ENCODE measurements at regions not wholly inside any gene's neighbourhood (a gene's known extent, or its start where the extent isn't known, plus 50 kb on each side); places are given as distances from the start of the nearest gene placed in this dataset.

DNA sequence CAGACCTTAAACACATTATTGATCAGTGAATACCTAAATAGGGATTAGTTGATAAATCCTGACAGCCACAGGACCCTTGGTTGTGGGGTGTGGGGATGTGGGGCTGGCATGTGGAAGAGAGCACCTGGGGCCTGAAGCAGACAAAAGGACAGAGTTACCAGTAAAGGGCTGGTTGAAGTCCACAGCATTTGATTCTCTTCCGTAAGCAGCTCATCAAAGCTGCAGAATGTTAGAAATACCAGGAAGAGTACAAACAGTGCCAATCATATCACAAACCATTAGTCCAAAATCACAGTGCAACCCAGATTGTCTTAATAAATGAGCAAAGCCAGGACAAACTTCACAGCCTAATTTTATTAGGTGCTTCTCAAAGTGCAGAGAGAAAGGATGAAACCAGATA lies 92.5 kb upstream of the KL start:
- H3K36me3 ChIP-seq = no peaks in the 10 kb centered on the region
- no peak for TF ChIP-seq EP300 (IDR thresholded peaks at IDR 0.05; ENCODE audit: low read depth)
- no peak for TF ChIP-seq POLR2A (IDR thresholded peaks at IDR 0.05)
- TF ChIP-seq, protein P1, sequence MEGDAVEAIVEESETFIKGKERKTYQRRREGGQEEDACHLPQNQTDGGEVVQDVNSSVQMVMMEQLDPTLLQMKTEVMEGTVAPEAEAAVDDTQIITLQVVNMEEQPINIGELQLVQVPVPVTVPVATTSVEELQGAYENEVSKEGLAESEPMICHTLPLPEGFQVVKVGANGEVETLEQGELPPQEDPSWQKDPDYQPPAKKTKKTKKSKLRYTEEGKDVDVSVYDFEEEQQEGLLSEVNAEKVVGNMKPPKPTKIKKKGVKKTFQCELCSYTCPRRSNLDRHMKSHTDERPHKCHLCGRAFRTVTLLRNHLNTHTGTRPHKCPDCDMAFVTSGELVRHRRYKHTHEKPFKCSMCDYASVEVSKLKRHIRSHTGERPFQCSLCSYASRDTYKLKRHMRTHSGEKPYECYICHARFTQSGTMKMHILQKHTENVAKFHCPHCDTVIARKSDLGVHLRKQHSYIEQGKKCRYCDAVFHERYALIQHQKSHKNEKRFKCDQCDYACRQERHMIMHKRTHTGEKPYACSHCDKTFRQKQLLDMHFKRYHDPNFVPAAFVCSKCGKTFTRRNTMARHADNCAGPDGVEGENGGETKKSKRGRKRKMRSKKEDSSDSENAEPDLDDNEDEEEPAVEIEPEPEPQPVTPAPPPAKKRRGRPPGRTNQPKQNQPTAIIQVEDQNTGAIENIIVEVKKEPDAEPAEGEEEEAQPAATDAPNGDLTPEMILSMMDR (IDR thresholded peaks at IDR 0.05) = no peak
- H3K9me3 ChIP-seq = no peaks in the 10 kb centered on the region
- H3K27ac ChIP-seq = no peak overlapping the region
- in situ Hi-C loops (cut with MboI; ENCODE audit: low pct_ligation_motif_present in 1 of 4, low pct_unique_long_range_greater_than_20kb in 1 of 4, low sequenced_read_pairs in 3 of 4) (no loop called here), intact Hi-C loops (cut with DNase I; ENCODE audit: low total_unique reads) (no loop called here)
- 96 to 100% methylated on average over 1 of the region's 1 CpG for WGBS, 2 donors (ENCODE audit: low coverage in 1 of 2)
- H3K4me3 ChIP-seq = no peak overlapping the region
- H3K27me3 ChIP-seq = no peaks in the 10 kb centered on the region
- H3K4me1 ChIP-seq = no peaks in the 10 kb centered on the region
- no peak for DNase-seq

DNA sequence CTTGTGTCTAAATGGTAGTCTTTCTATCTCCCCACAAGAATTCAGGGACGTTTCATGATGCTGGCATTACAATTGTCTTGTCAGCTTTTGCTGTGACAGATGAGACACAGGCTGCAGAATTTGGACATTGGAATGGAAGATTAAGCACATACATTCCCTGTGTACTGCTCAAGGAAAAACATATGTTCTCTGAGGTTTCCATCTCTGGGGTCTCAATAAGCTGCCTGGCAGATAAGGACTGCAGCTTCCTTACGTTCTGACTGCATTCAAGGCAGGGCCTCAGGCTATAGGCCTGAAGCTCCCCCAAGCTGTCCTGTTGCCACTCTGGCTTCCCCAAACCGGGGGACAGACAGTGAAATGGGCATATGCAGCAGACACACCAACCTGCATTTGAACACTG lies 91.3 kb upstream of the KL start:
- intact Hi-C loops (cut with DNase I; ENCODE audit: low total_unique reads) = no loop called here
- H3K36me3 ChIP-seq = no peaks in the 10 kb centered on the region
- 63 to 73% methylated on average over 1 to 3 of the region's 3 CpGs for WGBS, 2 donors (ENCODE audit: low coverage in 1 of 2)
- in situ Hi-C loops (cut with MboI; ENCODE audit: low pct_ligation_motif_present in 1 of 4, low pct_unique_long_range_greater_than_20kb in 1 of 4, low sequenced_read_pairs in 3 of 4) = no loop called here
- H3K27ac ChIP-seq = no peak overlapping the region
- no peaks in the 10 kb centered on the region for H3K4me1 ChIP-seq
- no peak for DNase-seq
- H3K4me3 ChIP-seq = no peak overlapping the region
- TF ChIP-seq, protein P1 (IDR thresholded peaks at IDR 0.05) = no peak
- no peak for TF ChIP-seq POLR2AphosphoS5 (IDR thresholded peaks at IDR 0.05)
- no peak for TF ChIP-seq EP300 (IDR thresholded peaks at IDR 0.05; ENCODE audit: low read depth)
- no peak for TF ChIP-seq POLR2A (IDR thresholded peaks at IDR 0.05)
- H3K27me3 ChIP-seq = no peaks in the 10 kb centered on the region
- H3K9me3 ChIP-seq = no peaks in the 10 kb centered on the region

DNA sequence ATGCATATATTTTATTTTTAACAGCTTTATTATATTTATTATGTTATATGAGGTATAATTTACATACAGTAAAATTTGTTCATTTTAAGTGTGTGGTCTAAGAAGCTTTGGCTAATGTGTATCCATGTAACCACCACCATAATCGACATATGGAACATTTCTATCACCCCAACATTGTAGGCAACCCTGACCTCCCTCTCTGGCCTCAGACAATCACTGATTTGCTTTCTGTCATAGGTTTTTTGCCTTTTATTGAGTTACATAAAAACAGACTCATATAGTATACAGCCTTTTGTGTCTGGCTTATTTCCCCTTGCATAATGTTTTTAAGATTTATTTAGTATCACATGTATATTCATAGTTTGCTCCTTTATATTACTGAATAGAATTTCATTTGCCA lies 90.7 kb upstream of the KL start:
- Histone ChIP-seq H3K4me3 (no peak overlapping the region), H3K27me3 (no peaks in the 10 kb centered on the region), H3K27ac (no peak overlapping the region), H3K36me3 (no peaks in the 10 kb centered on the region), H3K9me3 (no peaks in the 10 kb centered on the region), H3K4me1 (no peaks in the 10 kb centered on the region)
- in situ Hi-C loops (cut with MboI; ENCODE audit: low pct_ligation_motif_present in 1 of 4, low pct_unique_long_range_greater_than_20kb in 1 of 4, low sequenced_read_pairs in 3 of 4) (no loop called here), intact Hi-C loops (cut with DNase I; ENCODE audit: low total_unique reads) (no loop called here)
- no peak for TF ChIP-seq POLR2A (IDR thresholded peaks at IDR 0.05)
- TF ChIP-seq POLR2AphosphoS5 (IDR thresholded peaks at IDR 0.05) = no peak
- TF ChIP-seq, protein P1 (IDR thresholded peaks at IDR 0.05) = no peak
- no peak for TF ChIP-seq EP300 (IDR thresholded peaks at IDR 0.05; ENCODE audit: low read depth)
- DNase-seq = no peak
- 88 to 95% methylated on average over 1 of the region's 1 CpG for WGBS, 2 donors (ENCODE audit: low coverage in 1 of 2)

DNA sequence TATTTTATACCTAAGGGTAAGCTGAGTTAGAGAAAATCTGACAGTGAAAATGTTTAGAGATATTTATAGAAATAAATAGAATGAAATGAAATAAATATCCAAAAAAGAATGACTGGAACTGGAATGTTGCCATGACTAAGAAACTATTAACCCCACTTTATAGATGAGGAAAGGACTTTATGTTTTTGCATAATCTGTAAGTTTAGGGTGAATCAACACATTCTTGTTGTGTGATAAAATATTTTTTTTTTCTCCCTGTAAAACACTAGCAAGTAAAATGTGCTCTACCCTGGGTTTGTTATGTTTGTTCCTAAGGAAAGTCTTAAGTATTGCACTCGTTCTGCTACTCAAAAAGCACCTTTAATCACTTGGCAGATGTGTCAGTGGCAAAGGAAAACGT lies 83.8 kb upstream of the KL start:
- Histone ChIP-seq H3K4me3 (no peak overlapping the region), H3K27ac (no peak overlapping the region), H3K36me3 (no peaks in the 10 kb centered on the region), H3K9me3 (no peaks in the 10 kb centered on the region), H3K27me3 (no peaks in the 10 kb centered on the region), H3K4me1 (no peaks in the 10 kb centered on the region)
- intact Hi-C loops (cut with DNase I; ENCODE audit: low total_unique reads) (no loop called here), in situ Hi-C loops (cut with MboI; ENCODE audit: low pct_ligation_motif_present in 1 of 4, low pct_unique_long_range_greater_than_20kb in 1 of 4, low sequenced_read_pairs in 3 of 4) (no loop called here)
- TF ChIP-seq, protein P1 (IDR thresholded peaks at IDR 0.05) = no peak
- no peak for TF ChIP-seq POLR2AphosphoS5 (IDR thresholded peaks at IDR 0.05)
- no peak for TF ChIP-seq EP300 (IDR thresholded peaks at IDR 0.05; ENCODE audit: low read depth)
- TF ChIP-seq POLR2A (IDR thresholded peaks at IDR 0.05) = no peak
- no peak for DNase-seq
- 62 to 64% methylated on average over 2 of the region's 2 CpGs for WGBS, 2 donors (ENCODE audit: low coverage in 1 of 2)
